Uterus (tissue), 3 donors: ENCODE measurements at regions not wholly inside any gene's neighbourhood (a gene's known extent, or its start where the extent isn't known, plus 50 kb on each side); places are given as distances from the start of the nearest gene placed in this dataset.

ENCODE experiments used
- DNase-seq, 2 donors: peaks; one replicate each; pipeline ENCODE4 v3.0.0-alpha.2; 2019 to 2020
- H3K27ac ChIP-seq, 2 donors: fragments of 200-600 bp; sonication (generic); 1 replicate in 1 of 2; 2 replicates in 1 of 2; pipeline ENCODE4 v1.5.1; 2016 to 2018
- H3K27me3 ChIP-seq, 2 donors: fragments of 200-600 bp; sonication (generic); one replicate each; pipeline ENCODE4 v1.5.1; 2018 to 2019; ENCODE audit warnings: control low read depth in 1 of 2
- H3K36me3 ChIP-seq, 2 donors: fragments of 200-600 bp; sonication (generic); one replicate each; pipeline ENCODE4 v1.5.1; 2019; ENCODE audit warnings: control low read depth in 1 of 2
- H3K4me1 ChIP-seq, 2 donors: fragments of 200-600 bp; sonication (generic); one replicate each; pipeline ENCODE4 v1.5.1; 2018 to 2019; ENCODE audit warnings: control low read depth in 1 of 2
- H3K4me3 ChIP-seq, 2 donors: fragments of 200-600 bp; sonication (generic); 1 replicate in 1 of 2; 2 replicates in 1 of 2; pipeline ENCODE4 v1.5.1; 2018 to 2019; ENCODE audit warnings: mild to moderate bottlenecking in 1 of 2
- H3K9me3 ChIP-seq, 2 donors: fragments of 200-600 bp; sonication (generic); one replicate each; pipeline ENCODE4 v1.5.1; 2019; ENCODE audit warnings: control low read depth in 1 of 2
- CTCF ChIP-seq, 4 experiments: fragments of 200-600 bp in 2 of 4; fragments of 450-650 bp in 2 of 4; sonication (generic) in 2 of 4; IDR thresholded peaks; one replicate each; pipeline ENCODE4 v1.5.1; 2016 to 2019; ENCODE audit warnings: antibody characterized with exemption in 4 of 4, mild to moderate bottlenecking in 2 of 4, moderate library complexity in 1 of 4
- POLR2A ChIP-seq, 2 donors: fragments of 450-650 bp; IDR thresholded peaks; one replicate each; pipeline ENCODE4 v1.6.1; 2016; ENCODE audit warnings: antibody characterized with exemption in 2 of 2, mild to moderate bottlenecking in 1 of 2, moderate library complexity in 1 of 2
- intact Hi-C: fragments of 100-400 bp; cut with DNase I; formaldehyde crosslinking; loops from one replicate; pipeline ENCODE4 v1.15.1; 2023; ENCODE audit warnings: low total_unique reads
- donor health status: DM: yes; HTN: yes; CAD: no.

DNA sequence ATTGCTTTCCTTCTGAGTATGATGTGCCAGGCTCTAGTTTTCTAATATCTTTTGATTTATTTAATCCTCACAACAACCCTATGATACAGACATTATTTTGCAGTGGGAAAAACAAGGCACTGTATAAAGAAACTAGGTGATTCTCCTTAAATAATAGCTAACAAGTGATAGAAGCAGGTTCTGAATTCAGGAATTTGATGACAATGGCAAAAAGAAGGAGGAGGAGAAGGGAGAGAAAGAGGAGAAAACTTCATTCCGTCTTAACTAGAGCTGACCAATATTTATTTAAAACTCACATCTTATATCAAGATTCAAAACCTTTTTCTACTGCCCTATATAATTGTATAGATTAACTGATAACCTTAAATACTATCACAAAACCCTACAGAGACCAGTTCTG is 1477.1 kb upstream of the PCDH7 start:
- no peaks in the 10 kb centered on the region for H3K27me3 ChIP-seq
- H3K4me1 ChIP-seq, result no peaks in the 10 kb centered on the region
- H3K4me3 ChIP-seq, result no peak overlapping the region
- TF ChIP-seq CTCF (IDR thresholded peaks at IDR 0.05) (no peak), POLR2A (IDR thresholded peaks at IDR 0.05) (no peak)
- no peak for DNase-seq
- no peak overlapping the region for H3K27ac ChIP-seq
- intact Hi-C loops, result no loop called here
- peaks cover 0 to 3% of the 10 kb centered on the region in 2 donors for H3K36me3 ChIP-seq
- H3K9me3 ChIP-seq, result no peaks in the 10 kb centered on the region

DNA sequence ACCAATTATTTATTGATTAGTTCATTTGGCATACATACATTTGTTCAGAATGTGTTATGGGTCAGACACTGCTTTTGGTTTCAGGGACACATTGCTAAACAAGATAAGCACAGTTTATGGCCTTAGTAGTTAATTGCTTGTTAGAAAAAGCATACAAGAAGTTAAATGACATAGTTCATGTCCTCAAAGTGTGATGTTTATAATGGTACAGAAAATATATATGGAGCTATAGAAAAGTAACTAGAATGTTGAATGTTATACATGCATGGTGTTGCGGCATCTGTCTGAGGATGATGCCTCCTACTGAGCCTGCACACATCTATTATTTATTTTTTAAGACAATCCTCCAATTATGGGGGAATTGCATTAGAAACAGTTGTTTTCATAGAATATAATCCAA is 1476.3 kb upstream of the PCDH7 start:
- intact Hi-C loops, result no loop called here
- Histone ChIP-seq H3K4me3 (no peak overlapping the region), H3K9me3 (no peaks in the 10 kb centered on the region), H3K27me3 (no peaks in the 10 kb centered on the region), H3K36me3 (peaks cover 0 to 3% of the 10 kb centered on the region in 2 donors), H3K27ac (no peak overlapping the region), H3K4me1 (no peaks in the 10 kb centered on the region)
- no peak for DNase-seq
- TF ChIP-seq CTCF (IDR thresholded peaks at IDR 0.05), result no peak
- TF ChIP-seq POLR2A (IDR thresholded peaks at IDR 0.05), result no peak

- intact Hi-C loops, result no loop called here
- no peak overlapping the region for H3K27ac ChIP-seq
- TF ChIP-seq CTCF (IDR thresholded peaks at IDR 0.05), result no peak
- no peak for TF ChIP-seq POLR2A (IDR thresholded peaks at IDR 0.05)
- H3K4me1 ChIP-seq, result no peaks in the 10 kb centered on the region
- H3K27me3 ChIP-seq, result no peaks in the 10 kb centered on the region
- H3K9me3 ChIP-seq, result no peaks in the 10 kb centered on the region
- H3K4me3 ChIP-seq, result no peak overlapping the region
- H3K36me3 ChIP-seq, result no peaks in the 10 kb centered on the region
- no peak for DNase-seq
Measured at GRCh38 chr4:29259556-29259955, 1460.6 kb upstream of the PCDH7 start.

GRCh38 chr4:29262986-29263385 is 1457.2 kb upstream of the PCDH7 start:
- DNase-seq, result no peak
- Histone ChIP-seq H3K4me1 (no peaks in the 10 kb centered on the region), H3K27ac (no peak overlapping the region), H3K36me3 (no peaks in the 10 kb centered on the region), H3K4me3 (no peak overlapping the region), H3K27me3 (no peaks in the 10 kb centered on the region), H3K9me3 (no peaks in the 10 kb centered on the region)
- TF ChIP-seq CTCF (IDR thresholded peaks at IDR 0.05) (no peak), POLR2A (IDR thresholded peaks at IDR 0.05) (no peak)
- intact Hi-C loops, result no loop called here

DNA sequence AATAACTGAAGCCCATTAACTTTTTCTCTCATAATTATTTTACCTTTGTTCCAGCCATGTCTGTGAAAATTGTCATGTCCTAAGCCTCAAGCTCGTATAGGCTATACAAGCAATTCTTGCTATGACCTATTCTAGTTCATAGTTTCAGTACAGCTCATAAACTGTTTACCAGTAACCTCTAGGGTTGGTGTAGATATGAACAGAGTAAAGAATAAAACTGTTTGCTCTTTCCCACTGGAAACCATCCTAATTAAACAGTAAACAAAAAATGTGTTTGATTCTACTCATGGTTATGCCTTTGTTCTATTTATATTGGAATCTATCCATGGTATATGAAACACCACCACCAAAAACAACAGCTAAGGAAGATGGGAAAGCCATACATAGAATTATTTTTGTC is 1444.0 kb upstream of the PCDH7 start:
- Histone ChIP-seq H3K4me1 (no peaks in the 10 kb centered on the region), H3K36me3 (no peaks in the 10 kb centered on the region), H3K27ac (no peak overlapping the region), H3K9me3 (no peaks in the 10 kb centered on the region), H3K27me3 (no peaks in the 10 kb centered on the region), H3K4me3 (no peak overlapping the region)
- intact Hi-C loops, result no loop called here
- no peak for TF ChIP-seq POLR2A (IDR thresholded peaks at IDR 0.05)
- TF ChIP-seq CTCF (IDR thresholded peaks at IDR 0.05), result no peak
- no peak for DNase-seq
